CD14-positive monocyte (primary cell): ENCODE measurements at regions not wholly inside any gene's neighbourhood (a gene's known extent, or its start where the extent isn't known, plus 50 kb on each side); places are given as distances from the start of the nearest gene placed in this dataset.

ENCODE experiments used
- DNase-seq, 3 donors: peaks; one replicate each; pipeline ENCODE4 v3.0.0-alpha.2; 2011 to 2022
- H2AFZ ChIP-seq: 2 replicates; pipeline ENCODE4 v1.6.0; 2012; ENCODE audit warnings: mild to moderate bottlenecking, low read depth, low read length, inconsistent platforms; ENCODE audit not compliant: insufficient read depth, poor library complexity, severe bottlenecking
- H3K27ac ChIP-seq, 2 donors: 1 replicate in 1 of 2; 2 replicates in 1 of 2; pipeline ENCODE4 v1.5.1; 2012 to 2013; ENCODE audit warnings: low read length in 2 of 2, control low read depth in 1 of 2, inconsistent platforms in 1 of 2, low read depth in 1 of 2, mild to moderate bottlenecking in 1 of 2
- H3K27me3 ChIP-seq, 2 donors: one replicate each; pipeline versions ENCODE4 v1.6.0 to v1.6.1; 2011 to 2013; ENCODE audit warnings: low read length in 2 of 2; ENCODE audit not compliant: control insufficient read depth in 2 of 2, insufficient read depth in 2 of 2
- H3K36me3 ChIP-seq, 2 donors: replicated peaks in 1 of 2; 1 replicate in 1 of 2; 2 replicates in 1 of 2; pipeline versions ENCODE4 v1.5.1 to v1.6.1; 2012 to 2013; ENCODE audit warnings: low read length in 2 of 2, control low read depth in 1 of 2, inconsistent platforms in 1 of 2, mild to moderate bottlenecking in 1 of 2; ENCODE audit not compliant: insufficient read depth in 2 of 2, control insufficient read depth in 1 of 2
- H3K4me1 ChIP-seq, 2 donors: 1 replicate in 1 of 2; 2 replicates in 1 of 2; pipeline versions ENCODE4 v1.5.1 to v1.6.1; 2012 to 2013; ENCODE audit warnings: low read length in 2 of 2, control low read depth in 1 of 2, inconsistent platforms in 1 of 2, mild to moderate bottlenecking in 1 of 2, moderate library complexity in 1 of 2; ENCODE audit not compliant: insufficient read depth in 2 of 2, control insufficient read depth in 1 of 2
- H3K4me2 ChIP-seq: replicated peaks from 2 replicates; pipeline ENCODE3; 2012; ENCODE audit warnings: low read length, moderate library complexity, mild to moderate bottlenecking; ENCODE audit not compliant: poor library complexity, severe bottlenecking; ENCODE audit errors: extremely low read depth
- H3K4me3 ChIP-seq, 3 experiments: fragments of 200-600 bp in 1 of 3; sonication (generic) in 1 of 3; replicated peaks in 1 of 3; 1 replicate in 2 of 3; 2 replicates in 1 of 3; pipeline ENCODE4 v1.5.1; 2011 to 2013; ENCODE audit warnings: low read length in 3 of 3, mild to moderate bottlenecking in 3 of 3, control low read depth in 2 of 3, low read depth in 2 of 3, inconsistent platforms in 1 of 3, moderate library complexity in 1 of 3
- H3K79me2 ChIP-seq: 2 replicates; pipeline ENCODE4 v1.6.0; 2012; ENCODE audit warnings: mild to moderate bottlenecking, control low read depth, inconsistent platforms, low read length, moderate library complexity; ENCODE audit not compliant: insufficient read depth
- H3K9ac ChIP-seq: 2 replicates; pipeline ENCODE4 v1.6.0; 2017; ENCODE audit warnings: low read length, mild to moderate bottlenecking; ENCODE audit not compliant: insufficient read depth, poor library complexity, severe bottlenecking
- H3K9me3 ChIP-seq, 2 donors: replicated peaks in 1 of 2; 1 replicate in 1 of 2; 2 replicates in 1 of 2; pipeline versions ENCODE4 v1.5.1 to v1.6.1; 2012 to 2013; ENCODE audit warnings: low read length in 2 of 2, control low read depth in 1 of 2; ENCODE audit not compliant: control insufficient read depth in 1 of 2, insufficient read depth in 1 of 2
- H4K20me1 ChIP-seq: 2 replicates; pipeline ENCODE4 v1.6.0; 2012; ENCODE audit warnings: mild to moderate bottlenecking, low read length, control low read depth, moderate library complexity; ENCODE audit not compliant: insufficient read depth
- H3K27ac Mint-ChIP-seq, 7 donors: one replicate each; pipeline ENCODE4 v1.8.0; 2020; ENCODE audit warnings: mild to moderate bottlenecking in 7 of 7, mixed read lengths in 7 of 7, moderate library complexity in 6 of 7, inconsistent platforms in 2 of 7
- H3K27me3 Mint-ChIP-seq, 3 donors: one replicate each; pipeline ENCODE4 v1.8.0; 2021 to 2022; ENCODE audit warnings: low read depth in 3 of 3, mild to moderate bottlenecking in 3 of 3, mixed read lengths in 3 of 3, moderate library complexity in 3 of 3, inconsistent platforms in 1 of 3
- H3K36me3 Mint-ChIP-seq, 2 donors: one replicate each; pipeline ENCODE4 v1.8.0; 2020; ENCODE audit warnings: mixed read lengths in 2 of 2, inconsistent platforms in 1 of 2, mild to moderate bottlenecking in 1 of 2
- H3K4me1 Mint-ChIP-seq: one replicate; pipeline ENCODE4 v1.8.0; 2020; ENCODE audit warnings: mild to moderate bottlenecking, mixed read lengths
- H3K4me3 Mint-ChIP-seq, 2 donors: one replicate each; pipeline ENCODE4 v1.8.0; 2020; ENCODE audit warnings: mild to moderate bottlenecking in 2 of 2, mixed read lengths in 2 of 2, moderate library complexity in 1 of 2
- H3K9me3 Mint-ChIP-seq, 7 donors: one replicate each; pipeline ENCODE4 v1.8.0; 2020 to 2022; ENCODE audit warnings: mixed read lengths in 7 of 7, mild to moderate bottlenecking in 6 of 7, moderate library complexity in 6 of 7, inconsistent platforms in 2 of 7
- WGBS: methylation state at CpG from one replicate; pipeline ENCODE4 v1.1.5; 2013; ENCODE audit warnings: missing lambda C conversion rate; ENCODE audit not compliant: insufficient coverage; 5-methylcytosine and 5-hydroxymethylcytosine counted together
- intact Hi-C, 2 donors: fragments of 100-400 bp; cut with micrococcal nuclease; formaldehyde crosslinking; loops; one replicate each; pipeline versions ENCODE4 v1.15.0 to v1.15.1; 2023
- TF ChIP-seq, protein P1 (sequence below): fragments of 200-600 bp; IDR thresholded peaks from one replicate; pipeline ENCODE4 v1.8.0; 2022; ENCODE audit warnings: antibody characterized with exemption, mild to moderate bottlenecking

GRCh38 chr2:79432731-79433146, 80.1 kb upstream of the CTNNA2 start:
- TF ChIP-seq, protein P1, sequence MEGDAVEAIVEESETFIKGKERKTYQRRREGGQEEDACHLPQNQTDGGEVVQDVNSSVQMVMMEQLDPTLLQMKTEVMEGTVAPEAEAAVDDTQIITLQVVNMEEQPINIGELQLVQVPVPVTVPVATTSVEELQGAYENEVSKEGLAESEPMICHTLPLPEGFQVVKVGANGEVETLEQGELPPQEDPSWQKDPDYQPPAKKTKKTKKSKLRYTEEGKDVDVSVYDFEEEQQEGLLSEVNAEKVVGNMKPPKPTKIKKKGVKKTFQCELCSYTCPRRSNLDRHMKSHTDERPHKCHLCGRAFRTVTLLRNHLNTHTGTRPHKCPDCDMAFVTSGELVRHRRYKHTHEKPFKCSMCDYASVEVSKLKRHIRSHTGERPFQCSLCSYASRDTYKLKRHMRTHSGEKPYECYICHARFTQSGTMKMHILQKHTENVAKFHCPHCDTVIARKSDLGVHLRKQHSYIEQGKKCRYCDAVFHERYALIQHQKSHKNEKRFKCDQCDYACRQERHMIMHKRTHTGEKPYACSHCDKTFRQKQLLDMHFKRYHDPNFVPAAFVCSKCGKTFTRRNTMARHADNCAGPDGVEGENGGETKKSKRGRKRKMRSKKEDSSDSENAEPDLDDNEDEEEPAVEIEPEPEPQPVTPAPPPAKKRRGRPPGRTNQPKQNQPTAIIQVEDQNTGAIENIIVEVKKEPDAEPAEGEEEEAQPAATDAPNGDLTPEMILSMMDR, result no peak
- Mint-ChIP-seq H3K27ac (no peak overlapping the region), H3K9me3 (peaks cover 0 to 3% (median 0%) of the 10 kb centered on the region in 7 donors), H3K4me1 (no peaks in the 10 kb centered on the region), H3K27me3 (no peaks in the 10 kb centered on the region), H3K36me3 (no peaks in the 10 kb centered on the region), H3K4me3 (no peak overlapping the region)
- Histone ChIP-seq H3K4me3 (no peak overlapping the region), H3K27me3 (no peaks in the 10 kb centered on the region), H3K9me3 (peaks cover 0 to 3% of the 10 kb centered on the region in 2 donors), H4K20me1 (no peaks in the 10 kb centered on the region), H3K9ac (no peak overlapping the region), H3K27ac (no peak overlapping the region), H3K36me3 (no peaks in the 10 kb centered on the region), H3K4me2 (no peak overlapping the region), H3K4me1 (no peaks in the 10 kb centered on the region), H3K79me2 (no peaks in the 10 kb centered on the region), H2AFZ (no peak overlapping the region)
- intact Hi-C loops, result no loop called here
- no peak for DNase-seq
- 71% methylated on average over 1 of the region's 3 CpGs for WGBS

DNA sequence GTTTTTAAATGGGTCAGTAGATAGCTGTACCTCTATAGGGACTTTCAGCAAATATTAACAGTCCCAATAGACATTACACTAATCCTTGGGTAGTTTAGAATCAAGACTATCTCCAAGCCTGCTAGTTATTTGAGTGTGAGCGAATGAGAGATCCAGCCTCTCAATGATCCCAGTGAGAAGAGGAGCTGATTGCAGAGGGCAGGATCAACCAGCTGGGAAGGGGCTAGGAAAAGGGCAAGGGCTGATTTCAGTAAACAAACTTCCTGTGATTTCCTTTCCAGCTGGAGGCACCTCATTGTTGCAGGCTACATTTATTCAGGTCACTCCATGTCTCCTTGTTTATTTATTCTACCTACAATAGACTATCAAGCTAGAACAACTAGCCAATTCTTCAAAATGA, 84.1 kb upstream of the CTNNA2 start:
- TF ChIP-seq, protein P1, result no peak

More for the DNA sequence above, 84.1 kb upstream of the CTNNA2 start:
- Histone ChIP-seq H3K79me2 (no peaks in the 10 kb centered on the region), H4K20me1 (no peaks in the 10 kb centered on the region), H3K4me3 (no peak overlapping the region), H3K4me2 (no peak overlapping the region), H2AFZ (no peak overlapping the region), H3K9me3 (no peaks in the 10 kb centered on the region), H3K9ac (no peak overlapping the region), H3K36me3 (no peaks in the 10 kb centered on the region), H3K27me3 (no peaks in the 10 kb centered on the region), H3K4me1 (no peaks in the 10 kb centered on the region), H3K27ac (no peak overlapping the region)
- DNase-seq, result no peak
- no CpG with 5 or more reads among the region's 1 CpG for WGBS
- no peaks in the 10 kb centered on the region for H3K4me1 Mint-ChIP-seq
- no peaks in the 10 kb centered on the region for H3K36me3 Mint-ChIP-seq
- intact Hi-C loops, result no loop called here
- peaks cover 0 to 2% (median 0%) of the 10 kb centered on the region in 7 donors for H3K9me3 Mint-ChIP-seq
- H3K27ac Mint-ChIP-seq, result no peak overlapping the region
- no peaks in the 10 kb centered on the region for H3K27me3 Mint-ChIP-seq
- no peak overlapping the region for H3K4me3 Mint-ChIP-seq
